H1 (cell line): ENCODE measurements at regions not wholly inside any gene's neighbourhood (a gene's known extent, or its start where the extent isn't known, plus 50 kb on each side); places are given as distances from the start of the nearest gene placed in this dataset.

Experiments used
- CTCF ChIA-PET: fragments of 300-600 bp; sonication (Branson Sonifier 250); formaldehyde crosslinking; loops from one replicate; lab custom pipeline; 2021; ENCODE audit not compliant: partially characterized antibody; lab: Charles Lee
- POLR2A ChIA-PET: fragments of 300-600 bp; sonication (Branson Sonifier 250); formaldehyde crosslinking; loops from one replicate; lab custom pipeline; 2021; ENCODE audit warnings: inconsistent platforms; ENCODE audit not compliant: partially characterized antibody; lab: Charles Lee
- DNase-seq, 2 experiments: peaks; one replicate each; pipeline versions ENCODE4 v3.0.0 to v3.0.0-alpha.2; 2010 to 2022; ENCODE audit warnings: low spot score in 2 of 2, low read depth in 1 of 2, mixed read lengths in 1 of 2
- FAIRE-seq: peaks from 2 replicates; lab custom pipeline; 2011; peaks lifted over from hg19 to GRCh38; lab: Jason Lieb, UNC
- H2AFZ ChIP-seq: 2 replicates; pipeline ENCODE4 v1.8.1; 2012; ENCODE audit warnings: low read length, inconsistent platforms
- H2AK5ac ChIP-seq: 2 replicates; pipeline ENCODE4 v1.6.1; 2013; ENCODE audit warnings: low read depth, low read length
- H2BK120ac ChIP-seq: replicated peaks from 2 replicates; pipeline ENCODE3; 2013; ENCODE audit warnings: low read depth, low read length, inconsistent platforms
- H2BK12ac ChIP-seq: 2 replicates; pipeline ENCODE4 v1.6.1; 2013; ENCODE audit warnings: low read depth, low read length
- H2BK15ac ChIP-seq: 2 replicates; pipeline ENCODE4 v1.6.1; 2013; ENCODE audit warnings: low read length
- H2BK20ac ChIP-seq: 2 replicates; pipeline ENCODE4 v1.6.1; 2013; ENCODE audit warnings: low read length
- H2BK5ac ChIP-seq: 2 replicates; pipeline ENCODE4 v1.6.1; 2013; ENCODE audit warnings: low read depth, low read length
- H3K14ac ChIP-seq: 2 replicates; pipeline ENCODE4 v1.6.1; 2013; ENCODE audit warnings: inconsistent platforms; ENCODE audit not compliant: insufficient read length
- H3K18ac ChIP-seq: 2 replicates; pipeline ENCODE4 v1.6.1; 2013; ENCODE audit warnings: low read length; ENCODE audit errors: extremely low read depth
- H3K23ac ChIP-seq: 2 replicates; pipeline ENCODE4 v1.6.1; 2013; ENCODE audit warnings: inconsistent platforms; ENCODE audit not compliant: insufficient read length
- H3K23me2 ChIP-seq: 2 replicates; pipeline ENCODE4 v1.6.1; 2013; ENCODE audit warnings: low read depth, low read length
- H3K27ac ChIP-seq: 2 replicates; pipeline ENCODE4 v1.6.1; 2011; ENCODE audit warnings: low read depth, low read length, inconsistent platforms
- H3K27me3 ChIP-seq, 4 experiments: replicated peaks in 1 of 4; 1 replicate in 1 of 4; 2 replicates in 3 of 4; pipeline versions ENCODE4 v1.6.1 to v1.8.1; 2011 to 2013; ENCODE audit warnings: low read length in 3 of 4, mild to moderate bottlenecking in 3 of 4, inconsistent platforms in 2 of 4, mixed read lengths in 2 of 4, moderate library complexity in 1 of 4; ENCODE audit not compliant: control insufficient read depth in 3 of 4, insufficient read depth in 3 of 4; ENCODE audit errors: extremely low read depth in 1 of 4
- H3K36me3 ChIP-seq, 4 experiments: 2 replicates each; pipeline versions ENCODE4 v1.6.1 to v1.8.1; 2011 to 2013; ENCODE audit warnings: mild to moderate bottlenecking in 4 of 4, low read length in 3 of 4, moderate library complexity in 2 of 4, control low read depth in 1 of 4, inconsistent platforms in 1 of 4; ENCODE audit not compliant: insufficient read depth in 4 of 4, control insufficient read depth in 2 of 4
- H3K4ac ChIP-seq: replicated peaks from 2 replicates; pipeline ENCODE3; 2013; ENCODE audit warnings: low read length, low read depth, mixed read lengths, inconsistent platforms; ENCODE audit not compliant: insufficient read length
- H3K4me1 ChIP-seq, 4 experiments: replicated peaks in 1 of 4; 1 replicate in 1 of 4; 2 replicates in 3 of 4; pipeline versions ENCODE4 v1.6.1 to v1.8.1; 2011 to 2013; ENCODE audit warnings: low read length in 3 of 4, inconsistent platforms in 2 of 4, mixed read lengths in 1 of 4; ENCODE audit not compliant: insufficient read depth in 4 of 4, control insufficient read depth in 3 of 4
- H3K4me2 ChIP-seq, 2 experiments: 2 replicates each; pipeline versions ENCODE4 v1.6.1 to v1.8.1; 2011 to 2013; ENCODE audit warnings: low read depth in 2 of 2, low read length in 2 of 2, control low read depth in 1 of 2, inconsistent platforms in 1 of 2, mild to moderate bottlenecking in 1 of 2; ENCODE audit not compliant: insufficient read depth in 1 of 2
- H3K4me3 ChIP-seq, 4 experiments: fragments of 200-600, 300-600 bp in 1 of 4; sonication (generic), shearing (Covaris generic), sonication (Bioruptor Twin) in 1 of 4; 2 replicates each; pipeline versions ENCODE4 v1.5.1 to v1.8.1; 2011 to 2016; ENCODE audit warnings: low read length in 4 of 4, low read depth in 3 of 4, control low read depth in 2 of 4, inconsistent platforms in 2 of 4, mild to moderate bottlenecking in 2 of 4, mixed read lengths in 1 of 4, moderate library complexity in 1 of 4; ENCODE audit not compliant: insufficient read depth in 2 of 4; ENCODE audit errors: extremely low read depth in 1 of 4
- H3K56ac ChIP-seq: replicated peaks from 2 replicates; pipeline ENCODE3; 2013; ENCODE audit warnings: low read depth, mild to moderate bottlenecking, mixed read lengths, low read length, inconsistent platforms; ENCODE audit not compliant: insufficient read length
- H3K79me1 ChIP-seq: 2 replicates; pipeline ENCODE4 v1.6.1; 2013; ENCODE audit warnings: low read depth, low read length, control low read depth
- H3K79me2 ChIP-seq, 2 experiments: 2 replicates each; pipeline versions ENCODE4 v1.6.1 to v1.8.1; 2012 to 2013; ENCODE audit warnings: low read length in 2 of 2, mild to moderate bottlenecking in 2 of 2, inconsistent platforms in 1 of 2; ENCODE audit not compliant: insufficient read depth in 2 of 2, control insufficient read depth in 1 of 2
- H3K9ac ChIP-seq, 4 experiments: replicated peaks in 1 of 4; 1 replicate in 1 of 4; 2 replicates in 3 of 4; pipeline versions ENCODE4 v1.6.1 to v1.8.1; 2011 to 2013; ENCODE audit warnings: low read depth in 3 of 4, low read length in 3 of 4, control low read depth in 2 of 4, mild to moderate bottlenecking in 2 of 4, moderate library complexity in 2 of 4, inconsistent platforms in 1 of 4; ENCODE audit errors: extremely low read depth in 1 of 4
- H3K9me3 ChIP-seq, 2 experiments: 2 replicates each; pipeline versions ENCODE4 v1.6.1 to v1.8.1; 2012 to 2013; ENCODE audit warnings: mild to moderate bottlenecking in 2 of 2, moderate library complexity in 2 of 2, control low read depth in 1 of 2, inconsistent platforms in 1 of 2, low read depth in 1 of 2, low read length in 1 of 2, mixed read lengths in 1 of 2; ENCODE audit not compliant: insufficient read depth in 2 of 2
- H4K20me1 ChIP-seq, 2 experiments: replicated peaks in 1 of 2; 2 replicates each; pipeline versions ENCODE3 to v1.8.1; 2011 to 2013; ENCODE audit warnings: inconsistent platforms in 2 of 2, low read length in 2 of 2, mild to moderate bottlenecking in 1 of 2; ENCODE audit not compliant: insufficient read depth in 2 of 2, control insufficient read depth in 1 of 2
- H4K5ac ChIP-seq: 2 replicates; pipeline ENCODE4 v1.6.1; 2013; ENCODE audit warnings: low read length, low read depth, mixed read lengths, inconsistent platforms; ENCODE audit not compliant: insufficient read length
- H4K8ac ChIP-seq: 2 replicates; pipeline ENCODE4 v1.8.0; 2013; ENCODE audit warnings: mild to moderate bottlenecking, moderate library complexity, low read length, inconsistent platforms; ENCODE audit not compliant: insufficient read depth; ENCODE audit errors: extremely low read depth
- H4K91ac ChIP-seq: replicated peaks from 2 replicates; pipeline ENCODE3; 2013; ENCODE audit warnings: low read length, mixed read lengths, inconsistent platforms; ENCODE audit not compliant: insufficient read length
- WGBS, 2 experiments: shearing (Covaris generic) in 1 of 2; methylation state at CpG; one replicate each; pipeline versions ENCODE4 v1.1.6 to v1.1.7; 2013 to 2015; ENCODE audit warnings: low lambda C conversion rate in 2 of 2, mixed read lengths in 2 of 2, inconsistent platforms in 1 of 2, low coverage in 1 of 2, missing lambda C conversion rate in 1 of 2; ENCODE audit not compliant: insufficient replicate concordance in 2 of 2, insufficient coverage in 1 of 2, insufficient read length in 1 of 2; ENCODE audit errors: extremely low coverage in 1 of 2, missing lambda C conversion rate in 1 of 2; 5-methylcytosine and 5-hydroxymethylcytosine counted together

- Histone ChIP-seq H2BK120ac (no peak overlapping the region), H4K91ac (no peak overlapping the region), H3K79me2 (no peaks in the 10 kb centered on the region), H4K5ac (no peak overlapping the region), H3K27me3 (no peaks in the 10 kb centered on the region), H2BK12ac (no peak overlapping the region), H2BK15ac (no peak overlapping the region), H3K4me2 (no peak overlapping the region), H3K56ac (no peak overlapping the region), H3K18ac (no peak overlapping the region; the same call in 1 of the 2 replicates), H3K9ac (no peak overlapping the region), H3K4ac (no peak overlapping the region), H3K27ac (no peak overlapping the region), H3K9me3 (no peaks in the 10 kb centered on the region), H4K20me1 (no peaks in the 10 kb centered on the region), H3K36me3 (no peaks in the 10 kb centered on the region), H3K23ac (no peak overlapping the region), H3K4me3 (no peak overlapping the region), H3K23me2 (no peaks in the 10 kb centered on the region), H2BK20ac (no peak overlapping the region), H2AFZ (0 out of 2 replicates have a peak overlapping the region, but pooled peaks have one; percentile 13), H3K4me1 (no peaks in the 10 kb centered on the region), H3K79me1 (no peaks in the 10 kb centered on the region), H3K14ac (no peak overlapping the region), H2BK5ac (no peak overlapping the region), H4K8ac (no peak overlapping the region), H2AK5ac (no peak overlapping the region; the same call in 1 of the 2 replicates)
- DNase-seq: no peak
- FAIRE-seq: no peak
- ChIA-PET POLR2A (no interaction called here), CTCF (interaction anchor here (0.7 to 1.4 kb wide), 2 partner anchors 10 to 12 kb away, joined by 3 to 4 read pairs; no protein-coding TSS in a partner anchor)
- whole genome bisulfite sequencing, 2 experiments: 92% methylated on average over 6 of the region's 6 CpGs; no CpG with 5 or more reads in 1 of the 2 experiments
Measured at GRCh38 chr10:53650794-53651193, 878.2 kb upstream of the MBL2 start.
